ENCODE measurements at regions not wholly inside any gene's neighbourhood (a gene's known extent, or its start where the extent isn't known, plus 50 kb on each side); places are given as distances from the start of the nearest gene placed in this dataset.

DNA sequence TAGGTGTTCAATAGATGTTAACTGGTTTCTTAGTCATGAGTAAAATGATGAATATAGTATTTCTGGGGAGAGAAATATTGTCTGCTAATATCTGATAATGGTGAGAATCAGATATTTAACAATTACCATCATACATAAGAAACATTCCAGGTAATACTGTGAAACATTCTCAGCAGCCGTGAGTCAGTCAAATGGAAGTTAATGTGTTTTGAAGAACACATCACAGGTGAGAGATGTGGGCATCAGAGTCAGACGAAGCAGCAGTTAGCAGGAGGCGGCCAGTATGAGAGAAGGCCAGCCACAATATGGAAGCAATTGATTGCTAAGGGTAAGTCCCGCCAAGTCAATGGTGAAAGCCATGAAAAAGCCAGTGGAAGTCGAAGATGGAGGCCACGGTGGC is 1035.9 kb downstream of the TUSC7 start:
- Histone ChIP-seq H3K27me3 (ENCODE audit: low read depth) (no peaks in the 10 kb centered on the region), H3K36me3 (no peaks in the 10 kb centered on the region), H3K4me3 (no peak overlapping the region), H3K4me1 (no peaks in the 10 kb centered on the region), H3K9me3 (replicated peaks) (no peaks in the 10 kb centered on the region), H3K27ac (replicated peaks) (no peak overlapping the region)
- TF ChIP-seq, protein P1, sequence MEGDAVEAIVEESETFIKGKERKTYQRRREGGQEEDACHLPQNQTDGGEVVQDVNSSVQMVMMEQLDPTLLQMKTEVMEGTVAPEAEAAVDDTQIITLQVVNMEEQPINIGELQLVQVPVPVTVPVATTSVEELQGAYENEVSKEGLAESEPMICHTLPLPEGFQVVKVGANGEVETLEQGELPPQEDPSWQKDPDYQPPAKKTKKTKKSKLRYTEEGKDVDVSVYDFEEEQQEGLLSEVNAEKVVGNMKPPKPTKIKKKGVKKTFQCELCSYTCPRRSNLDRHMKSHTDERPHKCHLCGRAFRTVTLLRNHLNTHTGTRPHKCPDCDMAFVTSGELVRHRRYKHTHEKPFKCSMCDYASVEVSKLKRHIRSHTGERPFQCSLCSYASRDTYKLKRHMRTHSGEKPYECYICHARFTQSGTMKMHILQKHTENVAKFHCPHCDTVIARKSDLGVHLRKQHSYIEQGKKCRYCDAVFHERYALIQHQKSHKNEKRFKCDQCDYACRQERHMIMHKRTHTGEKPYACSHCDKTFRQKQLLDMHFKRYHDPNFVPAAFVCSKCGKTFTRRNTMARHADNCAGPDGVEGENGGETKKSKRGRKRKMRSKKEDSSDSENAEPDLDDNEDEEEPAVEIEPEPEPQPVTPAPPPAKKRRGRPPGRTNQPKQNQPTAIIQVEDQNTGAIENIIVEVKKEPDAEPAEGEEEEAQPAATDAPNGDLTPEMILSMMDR (IDR thresholded peaks at IDR 0.05; ENCODE audit: borderline replicate concordance), result no peak
- intact Hi-C loops (cut with micrococcal nuclease), result no loop called here
- DNase-seq, result no peak

DNA sequence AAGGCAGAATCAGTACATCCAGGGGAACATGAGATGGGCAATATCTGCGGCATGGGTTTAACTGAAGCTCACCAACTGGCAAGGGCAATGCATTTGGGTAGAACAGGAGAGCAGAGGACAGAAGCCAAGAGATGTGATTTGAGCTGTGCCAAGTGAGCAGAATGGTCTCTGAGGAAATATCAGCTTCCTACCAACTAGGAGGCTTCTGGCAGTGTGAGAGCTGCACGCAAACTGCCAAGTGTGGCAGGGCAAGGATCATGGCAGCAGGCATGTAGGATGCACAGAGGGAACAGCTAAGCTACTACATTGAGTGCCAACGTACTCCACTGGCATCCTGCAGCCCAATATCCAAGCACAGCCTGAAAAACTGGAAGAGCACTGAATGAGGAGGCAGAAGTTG is 1036.5 kb downstream of the TUSC7 start:
- no peaks in the 10 kb centered on the region for H3K9me3 ChIP-seq (replicated peaks)

DNA sequence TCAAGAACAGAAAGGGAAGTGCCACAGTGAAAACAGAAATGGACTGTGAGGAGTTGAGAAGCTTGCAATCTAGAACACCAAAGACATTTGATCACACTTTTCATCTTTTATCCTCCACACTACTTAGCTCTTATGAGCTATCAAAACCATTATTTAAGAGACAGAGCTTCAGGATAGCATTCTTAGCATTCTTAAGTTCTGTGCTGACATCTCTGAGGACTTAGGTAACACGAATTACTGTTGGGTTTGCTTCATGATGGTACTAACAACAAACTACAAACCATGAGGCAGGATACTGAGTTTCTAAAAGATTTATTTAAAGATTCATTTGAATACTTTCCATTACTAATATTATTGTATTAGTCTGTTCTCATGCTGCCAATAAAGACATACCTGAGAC is 1038.6 kb downstream of the TUSC7 start:
- TF ChIP-seq, protein P1 (IDR thresholded peaks at IDR 0.05; ENCODE audit: borderline replicate concordance), result no peak
- no peaks in the 10 kb centered on the region for H3K4me1 ChIP-seq
- intact Hi-C loops (cut with micrococcal nuclease), result no loop called here
- no peak overlapping the region for H3K27ac ChIP-seq (replicated peaks)
- no peaks in the 10 kb centered on the region for H3K36me3 ChIP-seq
- no peaks in the 10 kb centered on the region for H3K9me3 ChIP-seq (replicated peaks)
- no peaks in the 10 kb centered on the region for H3K27me3 ChIP-seq (ENCODE audit: low read depth)
- no peak overlapping the region for H3K4me3 ChIP-seq
- no peak for DNase-seq

More for the DNA sequence above, 1036.5 kb downstream of the TUSC7 start:
- DNase-seq, result no peak
- Histone ChIP-seq H3K4me1 (no peaks in the 10 kb centered on the region), H3K36me3 (no peaks in the 10 kb centered on the region), H3K4me3 (no peak overlapping the region), H3K27ac (replicated peaks) (no peak overlapping the region), H3K27me3 (ENCODE audit: low read depth) (no peaks in the 10 kb centered on the region)
- intact Hi-C loops (cut with micrococcal nuclease), result no loop called here
- TF ChIP-seq, protein P1 (IDR thresholded peaks at IDR 0.05; ENCODE audit: borderline replicate concordance), result no peak

DNA sequence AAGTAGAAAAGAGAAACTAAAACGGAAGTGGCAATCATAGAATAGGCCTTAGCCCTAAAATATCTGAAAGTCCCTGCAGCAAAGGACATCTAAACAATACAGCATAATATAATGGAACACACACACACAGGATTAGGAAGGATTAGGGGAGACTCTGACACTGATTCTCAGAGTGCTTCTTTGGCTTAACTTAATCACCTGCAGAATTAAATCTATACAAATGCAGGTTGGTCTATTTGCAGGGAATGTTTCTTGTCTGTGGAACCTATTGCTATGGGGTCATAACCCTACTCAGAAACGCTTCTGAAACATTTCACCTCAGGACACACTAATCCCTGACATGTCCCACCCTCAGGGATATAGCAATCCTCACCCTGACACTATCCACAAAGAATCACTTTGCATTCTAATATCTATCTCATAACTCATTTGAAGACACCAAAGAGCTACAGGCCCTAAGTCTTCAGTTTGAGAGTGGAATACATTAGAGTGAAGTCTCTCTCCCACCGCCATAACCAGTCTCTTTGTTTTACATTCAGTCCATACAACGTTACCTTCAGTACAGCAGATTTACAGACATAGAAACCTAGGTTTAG is 1041.2 kb downstream of the TUSC7 start:
- no peak overlapping the region for H3K27ac ChIP-seq (replicated peaks)
- no peaks in the 10 kb centered on the region for H3K36me3 ChIP-seq
- H3K27me3 ChIP-seq (ENCODE audit: low read depth), result no peaks in the 10 kb centered on the region
- H3K9me3 ChIP-seq (replicated peaks), result no peaks in the 10 kb centered on the region
- intact Hi-C loops (cut with micrococcal nuclease), result no loop called here
- no peak for DNase-seq
- no peaks in the 10 kb centered on the region for H3K4me1 ChIP-seq
- TF ChIP-seq, protein P1 (IDR thresholded peaks at IDR 0.05; ENCODE audit: borderline replicate concordance), result no peak
- H3K4me3 ChIP-seq, result no peak overlapping the region

DNA sequence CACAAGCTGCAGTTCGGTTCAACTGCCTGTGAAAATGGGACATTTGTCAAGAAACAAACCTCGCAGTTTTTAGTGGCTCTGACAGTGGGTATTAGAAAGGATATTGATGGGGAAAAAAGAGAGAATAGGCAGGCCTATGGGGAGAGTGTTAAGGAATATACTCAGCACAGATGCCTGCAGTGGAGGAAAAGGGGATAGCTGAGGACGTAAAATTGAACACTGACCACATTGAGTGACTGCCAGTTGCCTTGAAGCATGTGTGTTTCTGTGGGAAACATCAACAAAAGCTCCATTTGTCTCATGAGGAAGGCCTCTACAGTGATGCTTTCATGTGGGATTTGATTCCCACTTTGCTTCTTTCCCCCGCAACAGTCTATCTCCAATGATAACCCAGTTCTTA is 1042.1 kb downstream of the TUSC7 start:
- Histone ChIP-seq H3K9me3 (replicated peaks) (no peaks in the 10 kb centered on the region), H3K27me3 (ENCODE audit: low read depth) (no peaks in the 10 kb centered on the region), H3K36me3 (no peaks in the 10 kb centered on the region), H3K4me1 (no peaks in the 10 kb centered on the region), H3K4me3 (no peak overlapping the region), H3K27ac (replicated peaks) (no peak overlapping the region)
- no peak for DNase-seq
- intact Hi-C loops (cut with micrococcal nuclease), result no loop called here
- TF ChIP-seq, protein P1 (IDR thresholded peaks at IDR 0.05; ENCODE audit: borderline replicate concordance), result no peak
